ENCODE measurements at regions not wholly inside any gene's neighbourhood (a gene's known extent, or its start where the extent isn't known, plus 50 kb on each side); places are given as distances from the start of the nearest gene placed in this dataset.

DNA sequence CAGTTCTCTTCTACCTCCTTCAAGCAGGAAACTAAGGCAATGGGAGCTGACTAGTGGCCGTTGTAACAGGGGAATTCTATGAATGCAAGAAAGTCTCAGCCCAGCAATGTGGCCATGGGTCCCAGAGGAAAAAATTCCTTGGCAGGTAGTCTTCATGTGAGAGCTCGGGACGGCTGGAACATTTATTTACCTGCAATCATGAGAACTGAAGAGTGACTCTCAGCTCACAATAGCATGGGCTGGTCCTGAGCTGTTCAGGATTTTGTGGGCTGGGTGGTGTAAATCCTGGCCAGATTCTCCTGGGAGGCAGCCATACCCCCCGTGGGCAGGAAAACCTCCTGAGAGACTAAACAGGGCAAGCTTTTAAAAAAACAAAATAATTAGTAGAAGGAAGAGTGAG, 330.3 kb upstream of the CTNNB1 start:
- no peaks in the 10 kb centered on the region for H4K20me1 ChIP-seq (replicated peaks; ENCODE audit: control insufficient read depth, insufficient read depth, low read length)
- H3K36me3 ChIP-seq (ENCODE audit: control insufficient read depth, insufficient read depth, low read length), result no peaks in the 10 kb centered on the region
- no peaks in the 10 kb centered on the region; a peak in 1 of 5 replicates for H3K4me1 ChIP-seq (replicated peaks in 1 of 2; ENCODE audit: control insufficient read depth in 2 of 2, insufficient read depth in 2 of 2, low read length in 2 of 2)
- in situ Hi-C loops (cut with MboI), result no loop called here
- no peak for FAIRE-seq
- H3K79me2 ChIP-seq (ENCODE audit: control insufficient read depth, insufficient read depth, low read length), result no peaks in the 10 kb centered on the region
- H3K27ac ChIP-seq (ENCODE audit: extremely low read depth, low read depth, low read length), result no peak overlapping the region
- ATAC-seq, result no peak
- TF ChIP-seq KDM4B (IDR thresholded peaks at IDR 0.05; ENCODE audit: borderline replicate concordance in 2 of 2, low read depth in 1 of 2) (no peak), ZNF644 (tag; IDR thresholded peaks at IDR 0.05; ENCODE audit: low read depth) (no peak), NCOA4 (IDR thresholded peaks at IDR 0.05; ENCODE audit: partially characterized antibody) (no peak), ZNF76 (CRISPR knock-in tag; IDR thresholded peaks at IDR 0.05; ENCODE audit: borderline replicate concordance) (no peak), GABPB2 (CRISPR knock-in tag; conservative IDR thresholded peaks at IDR 0.05) (no peak), SAP30 (IDR thresholded peaks at IDR 0.05; ENCODE audit: borderline replicate concordance, insufficient read depth, low read depth, low read length, poor library complexity, severe bottlenecking) (no peak), KDM1A (IDR thresholded peaks at IDR 0.05) (no peak), ZNF165 (CRISPR knock-in tag; IDR thresholded peaks at IDR 0.05; ENCODE audit: borderline replicate concordance) (no peak), ZNF695 (CRISPR knock-in tag; IDR thresholded peaks at IDR 0.05) (no peak), TOE1 (IDR thresholded peaks at IDR 0.05; ENCODE audit: borderline replicate concordance) (no peak), TOE1 (CRISPR knock-in tag; IDR thresholded peaks at IDR 0.05; ENCODE audit: borderline replicate concordance, low read depth) (no peak)
- no peak overlapping the region for H3K4me2 ChIP-seq (ENCODE audit: insufficient read depth, low read length)
- 0 out of 5 replicates have a peak, but pooled peaks cover 0 to 4% of the 10 kb centered on the region in 2 experiments for H3K27me3 ChIP-seq (ENCODE audit: control insufficient read depth in 2 of 2, insufficient read depth in 2 of 2, low read length in 2 of 2)
- no peak overlapping the region for H2AFZ ChIP-seq (ENCODE audit: low read depth, low read length)
- no peak overlapping the region for H3K9ac ChIP-seq (ENCODE audit: insufficient read depth in 1 of 2, low read depth in 2 of 2, low read length in 2 of 2)
- no TSS peak for BruUV-seq (replicated peaks)
- POLR2A ChIA-PET, result interaction anchor here (1.2 kb wide), 1 partner anchor 786 kb away, joined by 3 read pairs; no protein-coding TSS in a partner anchor
- no peak overlapping the region for H3K4me3 ChIP-seq
- H3K9me3 ChIP-seq (replicated peaks; ENCODE audit: control insufficient read depth, insufficient read depth, low read depth, low read length), result no peaks in the 10 kb centered on the region
- intact Hi-C loops (cut with micrococcal nuclease), result no loop called here
- CTCF ChIA-PET (ENCODE audit: low intra/inter-chr PET ratio), result no interaction called here
- 3% methylated on average over 4 of the region's 4 CpGs for WGBS (ENCODE audit: insufficient coverage, low coverage, missing lambda C conversion rate)
- no peak for DNase-seq (ENCODE audit: extremely low read depth in 1 of 4, low spot score in 3 of 4)
- H3K9me1 ChIP-seq (ENCODE audit: control insufficient read depth, insufficient read depth, low read length), result no peaks in the 10 kb centered on the region
